ENCODE measurements at regions not wholly inside any gene's neighbourhood (a gene's known extent, or its start where the extent isn't known, plus 50 kb on each side); places are given as distances from the start of the nearest gene placed in this dataset.

DNA sequence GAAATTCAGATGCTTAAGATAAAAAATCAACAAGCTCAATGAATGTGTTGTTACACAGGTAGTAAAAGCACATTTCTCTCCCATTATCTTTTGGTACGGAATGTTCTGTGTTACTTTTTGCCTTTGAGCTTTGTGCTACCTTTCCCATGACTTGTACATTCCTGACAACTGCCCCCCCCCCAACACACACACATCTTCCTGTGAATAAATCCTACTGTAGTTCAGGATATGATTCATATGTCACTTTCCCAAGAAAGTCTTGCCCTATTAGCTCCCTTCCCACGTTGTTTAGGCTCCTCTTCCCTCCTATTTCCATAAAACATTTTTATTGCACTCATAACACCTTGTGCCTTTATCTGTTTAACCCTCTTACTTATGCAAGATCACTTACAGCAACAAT, 442.6 kb upstream of the LRATD1 start:
- no peak for TF ChIP-seq GATA2 (IDR thresholded peaks at IDR 0.05; ENCODE audit: low read depth, low read length)
- no peak for TF ChIP-seq GATA3 (IDR thresholded peaks at IDR 0.05; ENCODE audit: low read depth, low read length)

All from SH-SY5Y (cell line).